ENCODE measurements at regions not wholly inside any gene's neighbourhood (a gene's known extent, or its start where the extent isn't known, plus 50 kb on each side); places are given as distances from the start of the nearest gene placed in this dataset.

GRCh38 chr1:60679524-60680375, 402.6 kb upstream of the NFIA start:
- Histone ChIP-seq H3K4me3 (ENCODE audit: insufficient read length, low read depth) (no peak overlapping the region), H3K4me1 (ENCODE audit: insufficient read depth, insufficient read length) (no peaks in the 10 kb centered on the region), H3K27me3 (ENCODE audit: insufficient read depth, insufficient read length) (no peaks in the 10 kb centered on the region), H3K9ac (ENCODE audit: insufficient read length, low read depth) (no peak overlapping the region), H3K36me3 (ENCODE audit: insufficient read depth, insufficient read length, low read length) (no peaks in the 10 kb centered on the region), H3K9me3 (ENCODE audit: insufficient read depth, low read length) (no peaks in the 10 kb centered on the region)
- peak; percentile 28 for DNase-seq (ENCODE audit: low read depth, low spot score)
- TF ChIP-seq YY1 (IDR thresholded peaks at IDR 0.05; ENCODE audit: insufficient read depth, insufficient read length) (no peak), SUZ12 (IDR thresholded peaks at IDR 0.05; ENCODE audit: extremely low read depth, insufficient read depth, insufficient read length) (no peak), ZNF274 (IDR thresholded peaks at IDR 0.05; ENCODE audit: low read depth, low read length) (no peak)

- no peaks in the 10 kb centered on the region for H3K4me1 ChIP-seq (ENCODE audit: insufficient read depth, insufficient read length)
- no peak overlapping the region for H3K4me3 ChIP-seq (ENCODE audit: insufficient read length, low read depth)
- H3K27me3 ChIP-seq (ENCODE audit: insufficient read depth, insufficient read length): no peaks in the 10 kb centered on the region
- no peak overlapping the region for H3K9ac ChIP-seq (ENCODE audit: insufficient read length, low read depth)
- DNase-seq (ENCODE audit: low read depth, low spot score): no peak
- no peaks in the 10 kb centered on the region for H3K9me3 ChIP-seq (ENCODE audit: insufficient read depth, low read length)
- H3K36me3 ChIP-seq (ENCODE audit: insufficient read depth, insufficient read length, low read length): no peaks in the 10 kb centered on the region
- no peak for TF ChIP-seq ZNF274 (IDR thresholded peaks at IDR 0.05; ENCODE audit: low read depth, low read length)
- TF ChIP-seq YY1 (IDR thresholded peaks at IDR 0.05; ENCODE audit: insufficient read depth, insufficient read length): no peak
- TF ChIP-seq SUZ12 (IDR thresholded peaks at IDR 0.05; ENCODE audit: extremely low read depth, insufficient read depth, insufficient read length): no peak
These were observed 403.6 kb upstream of the NFIA start for GRCh38 chr1:60678802-60679201.

- H3K4me1 ChIP-seq (ENCODE audit: insufficient read depth, insufficient read length): no peaks in the 10 kb centered on the region
- no peak overlapping the region for H3K4me3 ChIP-seq (ENCODE audit: insufficient read length, low read depth)
- H3K27me3 ChIP-seq (ENCODE audit: insufficient read depth, insufficient read length): no peaks in the 10 kb centered on the region
- TF ChIP-seq SUZ12 (IDR thresholded peaks at IDR 0.05; ENCODE audit: extremely low read depth, insufficient read depth, insufficient read length): no peak
- no peaks in the 10 kb centered on the region for H3K36me3 ChIP-seq (ENCODE audit: insufficient read depth, insufficient read length, low read length)
- H3K9me3 ChIP-seq (ENCODE audit: insufficient read depth, low read length): no peaks in the 10 kb centered on the region
- no peak for DNase-seq (ENCODE audit: low read depth, low spot score)
- no peak overlapping the region for H3K9ac ChIP-seq (ENCODE audit: insufficient read length, low read depth)
These were observed 404.0 kb upstream of the NFIA start for GRCh38 chr1:60678391-60678790.

- Histone ChIP-seq H3K9me3 (ENCODE audit: insufficient read depth, low read length) (no peaks in the 10 kb centered on the region), H3K36me3 (ENCODE audit: insufficient read depth, insufficient read length, low read length) (no peaks in the 10 kb centered on the region), H3K4me3 (ENCODE audit: insufficient read length, low read depth) (no peak overlapping the region), H3K4me1 (ENCODE audit: insufficient read depth, insufficient read length) (no peaks in the 10 kb centered on the region), H3K9ac (ENCODE audit: insufficient read length, low read depth) (no peak overlapping the region), H3K27me3 (ENCODE audit: insufficient read depth, insufficient read length) (no peaks in the 10 kb centered on the region)
- no peak for DNase-seq (ENCODE audit: low read depth, low spot score)
- no peak for TF ChIP-seq ZNF274 (IDR thresholded peaks at IDR 0.05; ENCODE audit: low read depth, low read length)
- no peak for TF ChIP-seq YY1 (IDR thresholded peaks at IDR 0.05; ENCODE audit: insufficient read depth, insufficient read length)
- TF ChIP-seq SUZ12 (IDR thresholded peaks at IDR 0.05; ENCODE audit: extremely low read depth, insufficient read depth, insufficient read length): no peak
These were observed 409.9 kb upstream of the NFIA start for GRCh38 chr1:60672449-60672848.

- no peak overlapping the region for H3K9ac ChIP-seq (ENCODE audit: insufficient read length, low read depth)
- no peak for DNase-seq (ENCODE audit: low read depth, low spot score)
- no peaks in the 10 kb centered on the region for H3K4me1 ChIP-seq (ENCODE audit: insufficient read depth, insufficient read length)
- H3K27me3 ChIP-seq (ENCODE audit: insufficient read depth, insufficient read length): no peaks in the 10 kb centered on the region
- no peak overlapping the region for H3K4me3 ChIP-seq (ENCODE audit: insufficient read length, low read depth)
- TF ChIP-seq YY1 (IDR thresholded peaks at IDR 0.05; ENCODE audit: insufficient read depth, insufficient read length) (no peak), ZNF274 (IDR thresholded peaks at IDR 0.05; ENCODE audit: low read depth, low read length) (no peak), SUZ12 (IDR thresholded peaks at IDR 0.05; ENCODE audit: extremely low read depth, insufficient read depth, insufficient read length) (no peak)
- no peaks in the 10 kb centered on the region for H3K9me3 ChIP-seq (ENCODE audit: insufficient read depth, low read length)
- no peaks in the 10 kb centered on the region for H3K36me3 ChIP-seq (ENCODE audit: insufficient read depth, insufficient read length, low read length)
These were observed 412.1 kb upstream of the NFIA start for GRCh38 chr1:60670302-60670701.

- H3K4me1 ChIP-seq (ENCODE audit: insufficient read depth, insufficient read length): no peaks in the 10 kb centered on the region
These were observed 413.8 kb upstream of the NFIA start for GRCh38 chr1:60668585-60668984.

GRCh38 chr1:60665311-60665710, 417.1 kb upstream of the NFIA start:
- Histone ChIP-seq H3K9ac (ENCODE audit: insufficient read length, low read depth) (no peak overlapping the region), H3K4me3 (ENCODE audit: insufficient read length, low read depth) (no peak overlapping the region), H3K4me1 (ENCODE audit: insufficient read depth, insufficient read length) (no peaks in the 10 kb centered on the region), H3K36me3 (ENCODE audit: insufficient read depth, insufficient read length, low read length) (no peaks in the 10 kb centered on the region), H3K9me3 (ENCODE audit: insufficient read depth, low read length) (no peaks in the 10 kb centered on the region), H3K27me3 (ENCODE audit: insufficient read depth, insufficient read length) (no peaks in the 10 kb centered on the region)
- TF ChIP-seq SUZ12 (IDR thresholded peaks at IDR 0.05; ENCODE audit: extremely low read depth, insufficient read depth, insufficient read length) (no peak), YY1 (IDR thresholded peaks at IDR 0.05; ENCODE audit: insufficient read depth, insufficient read length) (no peak), ZNF274 (IDR thresholded peaks at IDR 0.05; ENCODE audit: low read depth, low read length) (no peak)
- DNase-seq (ENCODE audit: low read depth, low spot score): no peak

More at GRCh38 chr1:60668585-60668984, 413.8 kb upstream of the NFIA start:
- Histone ChIP-seq H3K36me3 (ENCODE audit: insufficient read depth, insufficient read length, low read length) (no peaks in the 10 kb centered on the region), H3K27me3 (ENCODE audit: insufficient read depth, insufficient read length) (no peaks in the 10 kb centered on the region), H3K9ac (ENCODE audit: insufficient read length, low read depth) (no peak overlapping the region), H3K4me3 (ENCODE audit: insufficient read length, low read depth) (no peak overlapping the region), H3K9me3 (ENCODE audit: insufficient read depth, low read length) (no peaks in the 10 kb centered on the region)
- no peak for DNase-seq (ENCODE audit: low read depth, low spot score)
- TF ChIP-seq SUZ12 (IDR thresholded peaks at IDR 0.05; ENCODE audit: extremely low read depth, insufficient read depth, insufficient read length): no peak
- TF ChIP-seq YY1 (IDR thresholded peaks at IDR 0.05; ENCODE audit: insufficient read depth, insufficient read length): no peak
- no peak for TF ChIP-seq ZNF274 (IDR thresholded peaks at IDR 0.05; ENCODE audit: low read depth, low read length)
